CD4-positive, alpha-beta memory T cell (primary cell): ENCODE measurements at regions not wholly inside any gene's neighbourhood (a gene's known extent, or its start where the extent isn't known, plus 50 kb on each side); places are given as distances from the start of the nearest gene placed in this dataset.

Experiments used
- CTCF ChIA-PET: fragments of 350-600 bp; sonication (Branson Sonifier 250); formaldehyde crosslinking; loops from one replicate; lab custom pipeline; 2021; ENCODE audit warnings: inconsistent platforms; ENCODE audit not compliant: partially characterized antibody; lab: Charles Lee
- POLR2A ChIA-PET: fragments of 350-600 bp; sonication (Branson Sonifier 250); formaldehyde crosslinking; loops from one replicate; lab custom pipeline; 2021; ENCODE audit not compliant: partially characterized antibody; lab: Charles Lee
- DNase-seq, 5 donors: peaks; one replicate each; pipeline versions ENCODE4 v3.0.0 to v3.0.0-alpha.2; 2020 to 2022; ENCODE audit warnings: mixed read lengths in 1 of 5
- H3K27ac ChIP-seq: one replicate; pipeline ENCODE4 v1.7.0; 2013; ENCODE audit warnings: low read depth, low read length
- H3K27me3 ChIP-seq: 2 replicates; pipeline ENCODE4 v1.7.0; 2013; ENCODE audit warnings: mild to moderate bottlenecking, low read length, moderate library complexity; ENCODE audit not compliant: insufficient read depth
- H3K36me3 ChIP-seq: 2 replicates; pipeline ENCODE4 v1.7.0; 2013; ENCODE audit warnings: mild to moderate bottlenecking, low read length, moderate library complexity; ENCODE audit not compliant: insufficient read depth
- H3K4me1 ChIP-seq: 2 replicates; pipeline ENCODE4 v1.7.0; 2013; ENCODE audit warnings: mild to moderate bottlenecking, low read length, moderate library complexity; ENCODE audit not compliant: insufficient read depth
- H3K4me3 ChIP-seq, 2 donors: one replicate each; pipeline ENCODE4 v1.7.0; 2013; ENCODE audit warnings: low read length in 2 of 2, mild to moderate bottlenecking in 1 of 2
- H3K9me3 ChIP-seq, 2 donors: one replicate each; pipeline ENCODE4 v1.7.0; 2013; ENCODE audit warnings: low read length in 2 of 2, control low read depth in 1 of 2; ENCODE audit not compliant: control insufficient read depth in 1 of 2
- H3K27ac Mint-ChIP-seq, 7 donors: one replicate each; pipeline ENCODE4 v1.8.0; 2020 to 2021; ENCODE audit warnings: mixed read lengths in 7 of 7, mild to moderate bottlenecking in 6 of 7, inconsistent platforms in 3 of 7, moderate library complexity in 3 of 7
- H3K27me3 Mint-ChIP-seq, 2 donors: one replicate each; pipeline ENCODE4 v1.8.0; 2020 to 2021; ENCODE audit warnings: mixed read lengths in 2 of 2
- H3K36me3 Mint-ChIP-seq, 2 donors: one replicate each; pipeline ENCODE4 v1.8.0; 2020 to 2021; ENCODE audit warnings: mixed read lengths in 2 of 2, inconsistent platforms in 1 of 2, mild to moderate bottlenecking in 1 of 2
- H3K4me1 Mint-ChIP-seq, 4 donors: one replicate each; pipeline ENCODE4 v1.8.0; 2020 to 2021; ENCODE audit warnings: mixed read lengths in 4 of 4, mild to moderate bottlenecking in 1 of 4
- H3K4me3 Mint-ChIP-seq, 8 donors: one replicate each; pipeline ENCODE4 v1.8.0; 2020 to 2021; ENCODE audit warnings: mixed read lengths in 8 of 8, mild to moderate bottlenecking in 7 of 8, moderate library complexity in 6 of 8, inconsistent platforms in 3 of 8
- H3K9me3 Mint-ChIP-seq, 8 donors: one replicate each; pipeline ENCODE4 v1.8.0; 2020 to 2021; ENCODE audit warnings: mixed read lengths in 8 of 8, mild to moderate bottlenecking in 5 of 8, inconsistent platforms in 3 of 8, moderate library complexity in 1 of 8
- intact Hi-C: fragments of 100-400 bp; cut with micrococcal nuclease; formaldehyde crosslinking; loops from one replicate; pipeline ENCODE4 v1.15.1; 2023

DNA sequence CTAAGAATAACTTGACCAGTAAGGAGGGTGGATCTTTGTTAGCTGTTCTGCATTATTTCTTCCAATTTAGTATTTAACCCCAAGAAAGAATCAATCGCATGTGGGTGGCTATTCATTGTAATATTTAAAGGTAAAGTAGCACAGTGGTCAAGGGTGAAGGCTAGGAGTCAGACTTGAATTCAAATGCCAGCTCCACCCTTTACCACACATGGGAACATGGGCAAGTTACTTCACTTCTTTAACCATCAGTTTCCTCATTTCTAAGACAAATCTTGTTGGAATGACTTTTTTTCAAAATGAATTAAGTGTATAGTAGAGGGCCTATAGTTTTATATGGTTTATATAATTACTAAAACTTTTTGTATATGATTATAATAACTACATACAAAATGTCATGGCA lies 71.3 kb upstream of the S1PR1 start:
- POLR2A ChIA-PET, result no interaction called here

DNA sequence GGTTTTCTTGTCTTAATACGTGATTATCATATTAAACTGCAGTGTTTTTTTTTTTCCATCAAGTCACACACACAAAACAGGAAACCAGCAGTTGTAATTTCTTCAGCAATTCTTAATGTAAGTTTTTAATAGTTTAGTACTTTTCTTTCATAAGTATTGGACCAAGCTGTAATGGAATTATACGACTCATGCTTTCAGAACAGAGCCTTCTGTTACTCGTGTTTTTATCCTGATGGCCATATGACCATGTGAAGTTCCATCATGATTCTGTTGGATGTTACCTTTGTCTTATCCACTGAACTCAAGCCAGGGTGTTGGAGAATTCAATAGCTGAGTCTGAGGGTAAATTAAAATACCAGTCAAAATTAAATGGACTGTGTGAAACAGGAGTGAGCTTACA lies 72.0 kb upstream of the S1PR1 start:
- Mint-ChIP-seq H3K4me1 (peaks cover 0 to 12% (median under 1%) of the 10 kb centered on the region in 4 donors), H3K9me3 (no peaks in the 10 kb centered on the region), H3K27ac (no peak overlapping the region), H3K36me3 (no peaks in the 10 kb centered on the region), H3K4me3 (no peak overlapping the region), H3K27me3 (no peaks in the 10 kb centered on the region)
- ChIA-PET POLR2A (interaction anchor here (0.9 to 1.0 kb wide), 2 partner anchors 70 to 124 kb away, joined by 3 read pairs; no protein-coding TSS in a partner anchor), CTCF (interaction anchor here (0.7 kb wide), 1 partner anchor 123 kb away, joined by 3 read pairs; no protein-coding TSS in a partner anchor)
- Histone ChIP-seq H3K4me3 (no peak overlapping the region), H3K36me3 (no peaks in the 10 kb centered on the region), H3K9me3 (no peaks in the 10 kb centered on the region), H3K27ac (no peak overlapping the region), H3K4me1 (no peaks in the 10 kb centered on the region), H3K27me3 (no peaks in the 10 kb centered on the region)
- intact Hi-C loops, result no loop called here
- no peak for DNase-seq

More for the DNA sequence above, 71.3 kb upstream of the S1PR1 start:
- no peak overlapping the region for H3K27ac Mint-ChIP-seq
- Histone ChIP-seq H3K27me3 (no peaks in the 10 kb centered on the region), H3K4me3 (no peak overlapping the region), H3K27ac (no peak overlapping the region), H3K9me3 (no peaks in the 10 kb centered on the region), H3K36me3 (no peaks in the 10 kb centered on the region), H3K4me1 (no peaks in the 10 kb centered on the region)
- H3K4me1 Mint-ChIP-seq, result peaks cover 0 to 12% (median under 1%) of the 10 kb centered on the region in 4 donors
- no peaks in the 10 kb centered on the region for H3K36me3 Mint-ChIP-seq
- intact Hi-C loops, result no loop called here
- no peaks in the 10 kb centered on the region for H3K9me3 Mint-ChIP-seq
- DNase-seq, result no peak
- no peaks in the 10 kb centered on the region for H3K27me3 Mint-ChIP-seq
- CTCF ChIA-PET, result interaction anchor here (0.7 kb wide), 1 partner anchor 29 kb away, joined by 3 read pairs; no protein-coding TSS in a partner anchor
- no peak overlapping the region for H3K4me3 Mint-ChIP-seq

DNA sequence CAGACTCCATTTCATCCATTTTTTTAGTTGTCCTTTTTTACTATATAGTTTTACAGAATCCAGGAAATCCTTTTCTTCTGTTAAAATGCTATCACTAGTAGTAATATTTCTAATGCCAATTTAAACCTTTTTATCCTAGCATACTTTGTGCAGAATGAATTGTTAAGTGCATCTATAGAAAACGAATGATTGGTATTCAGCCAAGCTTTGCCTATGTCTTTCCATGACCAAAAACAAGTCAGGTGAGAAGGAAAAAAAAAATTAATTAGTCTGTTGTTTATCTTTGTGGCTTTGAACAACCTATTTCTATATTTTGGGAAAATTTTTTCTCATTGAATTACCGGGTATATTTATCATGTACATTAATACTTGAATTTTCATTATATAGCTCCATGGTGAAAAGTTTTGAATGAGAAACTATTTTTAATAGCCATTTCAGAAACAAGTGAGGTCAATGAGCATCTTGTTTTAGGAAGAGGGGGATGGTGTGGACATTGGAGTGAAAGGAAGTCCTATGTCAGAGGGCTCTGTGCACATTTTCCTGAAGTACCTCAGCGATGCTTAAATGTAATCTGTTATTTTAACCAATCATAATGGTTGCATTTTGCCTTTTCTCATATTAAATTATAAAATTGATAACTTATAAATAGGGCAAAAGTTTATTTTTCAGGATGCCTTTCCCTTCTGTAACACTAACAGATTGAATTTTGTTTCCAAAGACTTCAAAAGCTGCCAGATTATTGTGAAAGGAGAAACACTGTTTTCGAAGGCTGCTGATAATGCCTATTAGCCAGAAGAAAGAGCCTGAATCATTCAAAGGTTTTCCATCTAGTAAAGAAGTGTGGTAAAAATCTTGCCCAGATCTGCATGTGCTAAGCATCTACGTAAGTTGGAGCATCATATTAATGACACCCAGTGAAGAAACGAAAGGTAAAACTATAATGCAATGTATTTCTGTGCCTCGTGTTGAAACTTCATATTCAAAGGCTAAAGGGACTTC lies 73.8 kb upstream of the S1PR1 start:
- H3K27ac ChIP-seq, result no peak overlapping the region
- ChIA-PET POLR2A (no interaction called here), CTCF (no interaction called here)
- no peaks in the 10 kb centered on the region for H3K36me3 ChIP-seq
- Mint-ChIP-seq H3K4me3 (no peak overlapping the region), H3K9me3 (no peaks in the 10 kb centered on the region), H3K27ac (no peak overlapping the region), H3K36me3 (no peaks in the 10 kb centered on the region), H3K4me1 (peaks cover 0 to 12% (median 2%) of the 10 kb centered on the region in 4 donors), H3K27me3 (no peaks in the 10 kb centered on the region)
- no peak overlapping the region for H3K4me3 ChIP-seq
- intact Hi-C loops, result no loop called here
- DNase-seq, result no peak
- no peaks in the 10 kb centered on the region for H3K4me1 ChIP-seq
- H3K9me3 ChIP-seq, result no peaks in the 10 kb centered on the region
- H3K27me3 ChIP-seq, result no peaks in the 10 kb centered on the region

DNA sequence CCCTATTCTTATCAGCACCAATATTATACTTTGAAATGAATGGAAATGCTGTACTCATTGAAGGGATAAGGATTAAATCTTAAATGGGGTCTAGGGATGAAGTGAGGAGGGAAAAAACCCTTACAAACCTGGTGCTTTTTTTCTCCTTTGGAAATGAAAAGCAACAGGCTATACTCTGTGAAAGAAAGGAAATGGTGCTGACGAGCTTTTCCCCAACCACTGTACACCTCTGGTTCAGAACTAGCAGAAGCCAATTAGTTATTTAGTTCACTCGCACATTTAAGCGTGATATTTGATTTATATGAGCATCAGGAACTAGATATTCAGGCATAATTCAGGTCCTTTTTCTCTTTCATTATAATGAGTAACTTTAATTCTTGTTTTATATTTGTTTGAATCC lies 74.5 kb upstream of the S1PR1 start:
- H3K4me1 ChIP-seq, result no peaks in the 10 kb centered on the region
- CTCF ChIA-PET, result no interaction called here
- Mint-ChIP-seq H3K27me3 (no peaks in the 10 kb centered on the region), H3K4me1 (peaks cover 0 to 5% (median 1%) of the 10 kb centered on the region in 4 donors), H3K27ac (no peak overlapping the region), H3K4me3 (no peak overlapping the region), H3K36me3 (no peaks in the 10 kb centered on the region), H3K9me3 (no peaks in the 10 kb centered on the region)
- intact Hi-C loops, result no loop called here
- H3K9me3 ChIP-seq, result no peaks in the 10 kb centered on the region
- DNase-seq, result no peak
- no peak overlapping the region for H3K4me3 ChIP-seq
- POLR2A ChIA-PET, result no interaction called here
- no peak overlapping the region for H3K27ac ChIP-seq
- no peaks in the 10 kb centered on the region for H3K36me3 ChIP-seq
- no peaks in the 10 kb centered on the region for H3K27me3 ChIP-seq

DNA sequence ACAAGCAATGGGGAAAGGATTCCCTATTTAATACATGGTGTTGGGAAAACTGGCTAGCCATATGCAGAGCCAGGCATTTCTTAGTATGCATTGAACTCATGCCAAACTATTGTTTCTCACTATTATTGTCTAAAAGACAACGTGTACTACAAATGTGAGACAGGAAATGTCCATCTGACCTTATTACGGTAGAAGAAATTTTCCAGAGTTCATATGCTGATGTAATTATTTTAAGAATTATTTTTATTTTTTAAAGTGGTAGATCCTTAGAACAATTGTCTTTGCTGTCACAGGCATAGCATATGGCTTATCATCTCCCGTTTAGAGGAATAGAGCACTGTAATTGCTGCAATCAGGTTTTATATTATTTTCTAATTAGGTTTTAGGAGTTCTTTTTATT lies 75.2 kb upstream of the S1PR1 start:
- ChIA-PET POLR2A (no interaction called here), CTCF (no interaction called here)
- Histone ChIP-seq H3K9me3 (no peaks in the 10 kb centered on the region), H3K36me3 (no peaks in the 10 kb centered on the region), H3K27me3 (no peaks in the 10 kb centered on the region), H3K4me3 (no peak overlapping the region), H3K4me1 (no peaks in the 10 kb centered on the region), H3K27ac (no peak overlapping the region)
- Mint-ChIP-seq H3K36me3 (no peaks in the 10 kb centered on the region), H3K4me3 (no peak overlapping the region), H3K27ac (no peak overlapping the region), H3K4me1 (peaks cover 0 to 4% (median 1%) of the 10 kb centered on the region in 4 donors), H3K9me3 (no peaks in the 10 kb centered on the region), H3K27me3 (no peaks in the 10 kb centered on the region)
- intact Hi-C loops, result no loop called here
- no peak for DNase-seq

DNA sequence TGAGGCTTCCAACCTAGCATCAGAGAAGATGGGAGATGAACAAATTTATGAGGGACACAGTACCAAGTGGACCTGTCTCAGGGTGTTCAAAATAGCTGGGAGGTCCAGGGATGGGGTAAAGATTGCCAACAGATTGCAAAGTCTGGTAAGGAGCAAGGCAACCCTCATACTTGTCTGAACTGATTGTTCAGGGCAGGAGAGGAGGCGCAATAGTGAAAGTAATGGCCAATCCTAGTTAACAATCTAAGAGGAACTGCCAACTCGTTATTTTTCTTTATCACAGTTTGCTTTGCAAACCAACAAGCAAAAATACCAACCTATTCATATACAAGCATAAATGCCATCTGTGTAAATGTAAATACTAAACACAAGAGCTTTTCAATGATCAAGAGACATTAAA lies 78.4 kb upstream of the S1PR1 start:
- intact Hi-C loops, result no loop called here
- Mint-ChIP-seq H3K36me3 (no peaks in the 10 kb centered on the region), H3K27ac (no peak overlapping the region), H3K9me3 (no peaks in the 10 kb centered on the region), H3K4me3 (no peak overlapping the region), H3K4me1 (peaks cover 0 to 3% (median 0%) of the 10 kb centered on the region in 4 donors), H3K27me3 (no peaks in the 10 kb centered on the region)
- CTCF ChIA-PET, result no interaction called here
- POLR2A ChIA-PET, result no interaction called here
- no peaks in the 10 kb centered on the region for H3K9me3 ChIP-seq
- H3K27me3 ChIP-seq, result no peaks in the 10 kb centered on the region
- no peak for DNase-seq
- H3K36me3 ChIP-seq, result no peaks in the 10 kb centered on the region
- no peak overlapping the region for H3K27ac ChIP-seq
- H3K4me3 ChIP-seq, result no peak overlapping the region
- H3K4me1 ChIP-seq, result no peaks in the 10 kb centered on the region

DNA sequence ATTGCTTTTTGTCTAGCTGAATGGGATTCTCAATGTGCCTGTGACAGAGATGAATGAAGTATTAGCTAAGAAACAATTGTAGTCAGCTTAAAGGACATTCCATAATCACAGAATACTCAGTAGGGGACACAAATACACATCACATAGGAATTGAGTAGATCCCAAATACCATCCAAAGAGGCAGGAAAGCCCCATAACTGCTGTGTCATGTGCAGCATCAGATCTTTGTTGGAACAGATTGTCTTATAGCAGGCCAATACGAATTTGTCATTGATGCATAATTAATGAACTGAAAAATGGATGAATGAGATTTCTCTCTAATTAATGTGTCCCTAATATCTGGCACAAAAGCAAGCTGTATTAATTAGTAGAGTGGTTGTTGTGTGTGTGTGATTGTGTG lies 82.3 kb upstream of the S1PR1 start:
- CTCF ChIA-PET, result interaction anchor here (1.7 kb wide), 1 partner anchor 134 kb away, joined by 4 read pairs; no protein-coding TSS in a partner anchor
- H3K4me3 ChIP-seq, result no peak overlapping the region
- H3K9me3 Mint-ChIP-seq, result no peaks in the 10 kb centered on the region
- peaks cover 0 to 3% (median 1%) of the 10 kb centered on the region in 4 donors for H3K4me1 Mint-ChIP-seq
- no peaks in the 10 kb centered on the region for H3K9me3 ChIP-seq
- H3K27me3 ChIP-seq, result no peaks in the 10 kb centered on the region
- intact Hi-C loops, result no loop called here
- no peak overlapping the region for H3K27ac Mint-ChIP-seq
- no peaks in the 10 kb centered on the region for H3K36me3 Mint-ChIP-seq
- DNase-seq, result no peak
- H3K36me3 ChIP-seq, result no peaks in the 10 kb centered on the region
- POLR2A ChIA-PET, result interaction anchor here (1.0 kb wide), 1 partner anchor 82 kb away, joined by 3 read pairs; no protein-coding TSS in a partner anchor
- no peaks in the 10 kb centered on the region for H3K27me3 Mint-ChIP-seq
- no peaks in the 10 kb centered on the region for H3K4me1 ChIP-seq
- no peak overlapping the region for H3K27ac ChIP-seq
- H3K4me3 Mint-ChIP-seq, result no peak overlapping the region
